Right atrium auricular region (tissue), 2 donors: ENCODE measurements at regions not wholly inside any gene's neighbourhood (a gene's known extent, or its start where the extent isn't known, plus 50 kb on each side); places are given as distances from the start of the nearest gene placed in this dataset.
"Not testable (repeated sequence)": the region's sequence is repeated elsewhere in the genome, so short reads cannot be mapped to it uniquely, and the experiment has no call there.

ENCODE experiments used
- DNase-seq: peaks from one replicate; pipeline ENCODE4 v3.0.0-alpha.2; 2019; ENCODE audit warnings: low spot score
- H3K27ac ChIP-seq, 2 donors: fragments of 200-600 bp; sonication (generic); 1 replicate in 1 of 2; 2 replicates in 1 of 2; pipeline ENCODE4 v1.5.1; 2016 to 2019
- H3K27me3 ChIP-seq, 2 donors: fragments of 200-600 bp; sonication (generic); one replicate each; pipeline versions ENCODE4 v1.5.1 to v1.6.0; 2017 to 2019
- H3K36me3 ChIP-seq: fragments of 200-600 bp; sonication (generic); one replicate; pipeline ENCODE4 v1.5.1; 2016
- H3K4me1 ChIP-seq, 2 donors: fragments of 200-600 bp; sonication (generic); one replicate each; pipeline versions ENCODE4 v1.5.1 to v1.6.0; 2017 to 2019
- H3K4me3 ChIP-seq, 2 donors: fragments of 200-600 bp; sonication (generic); 1 replicate in 1 of 2; 2 replicates in 1 of 2; pipeline ENCODE4 v1.5.1; 2017 to 2019; ENCODE audit warnings: mild to moderate bottlenecking in 1 of 2, moderate library complexity in 1 of 2
- H3K9me3 ChIP-seq, 2 donors: fragments of 200-600 bp; sonication (generic); one replicate each; pipeline ENCODE4 v1.5.1; 2019
- TF ChIP-seq, protein P1 (sequence below), 2 donors: fragments of 200-600 bp; sonication (generic); IDR thresholded peaks; one replicate each; pipeline ENCODE4 v1.5.1; 2019; ENCODE audit warnings: antibody characterized with exemption in 2 of 2

DNA sequence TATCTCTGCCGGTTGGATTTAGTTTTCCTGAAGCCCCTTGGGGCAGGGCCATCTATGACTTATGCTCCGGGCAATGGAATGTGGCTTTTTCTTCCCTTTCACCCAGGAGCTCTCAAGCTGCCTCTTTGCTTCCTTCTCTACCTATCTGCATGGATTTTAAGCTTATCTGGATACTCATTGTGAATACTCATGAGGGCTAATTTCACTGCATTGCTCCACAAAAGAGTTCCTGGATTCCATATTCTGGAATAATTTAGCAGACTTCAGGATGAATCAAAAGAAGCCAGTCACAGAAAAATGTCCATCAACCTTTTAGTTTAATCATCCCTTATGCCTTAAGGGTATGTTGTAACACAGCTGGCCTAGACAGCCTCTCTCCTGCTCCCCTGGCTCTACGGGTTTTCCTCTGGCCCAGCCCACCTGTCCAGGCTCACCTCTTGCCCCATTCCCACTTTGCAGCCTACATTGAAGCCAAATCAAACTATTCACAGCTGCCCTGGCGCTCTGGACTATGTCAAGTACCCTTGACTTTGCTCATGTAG, 122.8 kb upstream of the RMDN2 start:
- H3K27ac ChIP-seq = no peak overlapping the region
- H3K4me3 ChIP-seq = no peak overlapping the region
- no peaks in the 10 kb centered on the region for H3K4me1 ChIP-seq
- TF ChIP-seq, protein P1, sequence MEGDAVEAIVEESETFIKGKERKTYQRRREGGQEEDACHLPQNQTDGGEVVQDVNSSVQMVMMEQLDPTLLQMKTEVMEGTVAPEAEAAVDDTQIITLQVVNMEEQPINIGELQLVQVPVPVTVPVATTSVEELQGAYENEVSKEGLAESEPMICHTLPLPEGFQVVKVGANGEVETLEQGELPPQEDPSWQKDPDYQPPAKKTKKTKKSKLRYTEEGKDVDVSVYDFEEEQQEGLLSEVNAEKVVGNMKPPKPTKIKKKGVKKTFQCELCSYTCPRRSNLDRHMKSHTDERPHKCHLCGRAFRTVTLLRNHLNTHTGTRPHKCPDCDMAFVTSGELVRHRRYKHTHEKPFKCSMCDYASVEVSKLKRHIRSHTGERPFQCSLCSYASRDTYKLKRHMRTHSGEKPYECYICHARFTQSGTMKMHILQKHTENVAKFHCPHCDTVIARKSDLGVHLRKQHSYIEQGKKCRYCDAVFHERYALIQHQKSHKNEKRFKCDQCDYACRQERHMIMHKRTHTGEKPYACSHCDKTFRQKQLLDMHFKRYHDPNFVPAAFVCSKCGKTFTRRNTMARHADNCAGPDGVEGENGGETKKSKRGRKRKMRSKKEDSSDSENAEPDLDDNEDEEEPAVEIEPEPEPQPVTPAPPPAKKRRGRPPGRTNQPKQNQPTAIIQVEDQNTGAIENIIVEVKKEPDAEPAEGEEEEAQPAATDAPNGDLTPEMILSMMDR (IDR thresholded peaks at IDR 0.05) = no peak
- H3K9me3 ChIP-seq = peaks cover 0 to 6% of the 10 kb centered on the region in 2 donors
- no peak for DNase-seq
- no peaks in the 10 kb centered on the region for H3K27me3 ChIP-seq
- H3K36me3 ChIP-seq = no peaks in the 10 kb centered on the region

DNA sequence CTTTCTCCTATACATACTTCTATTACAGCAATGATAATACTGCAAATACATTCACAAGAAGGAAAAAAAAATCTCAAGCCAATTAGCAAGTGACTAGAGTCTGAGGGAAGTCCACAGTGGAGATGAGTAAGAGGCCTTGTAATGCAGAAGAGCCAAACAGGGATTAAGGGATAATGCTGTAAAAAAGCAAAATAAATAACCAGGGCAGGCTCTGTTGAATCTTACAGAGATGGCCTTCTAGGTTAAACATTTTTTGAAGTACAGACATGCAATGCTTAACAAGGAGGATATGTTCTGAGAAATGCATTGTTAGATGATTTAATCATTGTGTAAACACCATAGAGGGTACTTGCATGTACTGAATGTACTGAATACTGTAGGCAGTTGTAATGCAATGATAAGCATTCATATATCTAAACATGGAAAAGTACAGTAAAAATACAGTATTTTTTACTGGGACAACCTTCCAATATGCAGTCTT, 122.1 kb upstream of the RMDN2 start:
- Histone ChIP-seq H3K27ac (no peak overlapping the region), H3K36me3 (no peaks in the 10 kb centered on the region), H3K4me1 (no peaks in the 10 kb centered on the region), H3K27me3 (no peaks in the 10 kb centered on the region), H3K9me3 (peaks cover 0 to 6% of the 10 kb centered on the region in 2 donors), H3K4me3 (no peak overlapping the region)
- DNase-seq = no peak
- TF ChIP-seq, protein P1 (IDR thresholded peaks at IDR 0.05) = no peak

DNA sequence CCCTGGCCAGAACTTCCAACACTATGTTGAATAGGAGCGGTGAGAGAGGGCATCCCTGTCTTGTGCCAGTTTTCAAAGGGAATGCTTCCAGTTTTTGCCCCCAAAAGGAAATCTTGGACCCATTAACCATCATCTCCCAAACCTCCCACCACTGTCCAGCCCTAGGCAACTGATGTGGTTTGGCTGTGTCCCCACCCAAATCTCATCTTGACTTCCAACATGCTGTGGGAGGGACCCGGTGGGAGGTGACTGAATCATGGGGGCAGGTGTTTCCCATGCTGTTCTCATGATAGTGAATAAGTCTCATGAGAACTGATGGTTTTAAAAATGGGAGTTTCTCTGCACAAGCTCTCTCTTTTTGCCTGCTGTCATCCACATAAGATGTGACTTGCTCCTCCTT, 119.1 kb upstream of the RMDN2 start:
- H3K36me3 ChIP-seq, H3K4me3 ChIP-seq, H3K27me3 ChIP-seq, H3K27ac ChIP-seq, DNase-seq, H3K9me3 ChIP-seq: not testable (repeated sequence)
- H3K4me1 ChIP-seq = peaks cover 0 to 15% of the 10 kb centered on the region in 2 donors

DNA sequence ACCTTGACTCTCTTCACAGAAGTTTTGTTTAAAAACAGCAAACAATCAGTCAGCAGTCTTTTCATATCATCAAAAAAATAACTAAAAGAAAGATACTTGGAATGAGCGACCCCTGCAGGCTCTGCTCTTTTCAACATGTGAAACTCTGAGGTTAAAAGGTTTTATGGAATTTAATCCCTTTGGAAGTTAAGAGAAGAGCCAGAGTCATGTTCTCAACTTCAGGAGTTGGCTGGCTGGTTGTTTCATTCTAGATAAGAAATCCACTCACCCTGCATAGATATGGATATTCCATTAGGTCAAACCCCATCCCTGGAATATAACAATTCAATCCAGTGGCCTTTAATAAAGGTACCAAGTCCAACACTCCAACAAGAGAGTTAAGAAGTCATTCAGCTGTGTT, 115.6 kb upstream of the RMDN2 start:
- H3K4me1 ChIP-seq = peaks cover 0 to 15% of the 10 kb centered on the region in 2 donors
- TF ChIP-seq, protein P1 (IDR thresholded peaks at IDR 0.05) = peak; percentile 37 to 66
- peaks cover 0 to 6% of the 10 kb centered on the region in 2 donors for H3K9me3 ChIP-seq
- H3K27ac ChIP-seq = peak overlapping the region in 1 of 2 donors; percentile 35
- DNase-seq = no peak
- H3K4me3 ChIP-seq = no peak overlapping the region
- no peaks in the 10 kb centered on the region for H3K36me3 ChIP-seq
- no peaks in the 10 kb centered on the region for H3K27me3 ChIP-seq

DNA sequence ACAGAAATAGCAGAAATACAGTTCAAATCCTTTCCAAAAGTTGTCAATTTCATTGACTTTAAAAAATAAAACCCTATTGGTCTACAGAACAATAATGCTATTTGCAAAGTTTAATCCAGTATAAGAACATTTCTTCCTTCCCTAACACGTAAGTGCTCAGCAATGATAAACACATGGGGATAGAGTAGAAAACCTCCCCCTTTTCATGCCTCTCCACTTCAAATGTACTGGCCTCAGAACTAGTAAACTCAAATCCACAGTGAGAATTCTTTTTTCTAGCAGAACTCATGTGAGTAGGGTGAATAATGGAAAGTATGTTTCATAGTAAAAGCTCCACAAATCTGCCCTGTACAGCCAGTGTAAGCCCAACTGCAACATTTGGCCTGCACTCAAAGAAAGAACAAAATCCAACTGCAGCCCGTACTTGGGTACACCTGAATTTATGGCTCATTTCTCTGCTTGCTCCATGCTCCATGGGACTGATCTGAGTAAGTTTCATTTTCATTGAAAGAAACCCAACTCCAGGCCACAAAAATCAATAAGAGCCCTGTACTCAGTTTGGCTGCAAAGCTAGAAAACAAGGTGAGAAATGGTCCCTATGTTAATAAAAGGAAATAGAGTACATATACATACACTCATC, 115.0 kb upstream of the RMDN2 start:
- Histone ChIP-seq H3K36me3 (no peaks in the 10 kb centered on the region), H3K9me3 (peaks cover 0 to 6% of the 10 kb centered on the region in 2 donors), H3K27me3 (no peaks in the 10 kb centered on the region), H3K27ac (peak overlapping the region in 1 of 2 donors; percentile 35), H3K4me1 (peaks cover 0 to 15% of the 10 kb centered on the region in 2 donors), H3K4me3 (no peak overlapping the region)
- TF ChIP-seq, protein P1 (IDR thresholded peaks at IDR 0.05) = no peak
- DNase-seq = no peak

DNA sequence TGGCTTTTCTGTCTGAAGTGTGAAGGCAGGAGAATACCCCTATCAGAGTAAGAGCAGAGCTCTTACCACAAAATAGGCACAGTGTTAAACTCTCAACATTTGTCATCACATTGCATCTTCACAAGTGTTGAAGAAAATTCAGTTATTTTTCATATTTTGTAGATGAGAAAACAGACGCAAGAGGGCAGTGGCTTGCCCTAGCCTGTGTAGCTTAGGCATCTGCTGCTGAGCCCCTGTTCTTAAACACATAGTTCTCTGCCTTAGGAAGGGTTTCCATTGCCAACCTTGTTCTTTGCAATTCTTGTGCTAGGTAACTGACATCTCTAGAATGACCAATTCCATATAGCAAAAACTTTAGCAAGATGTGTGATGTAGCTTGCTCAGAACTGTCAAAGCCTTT, 112.7 kb upstream of the RMDN2 start:
- peaks cover 0 to 15% of the 10 kb centered on the region in 2 donors for H3K4me1 ChIP-seq
- no peak overlapping the region for H3K4me3 ChIP-seq
- H3K27me3 ChIP-seq = no peaks in the 10 kb centered on the region
- no peak overlapping the region for H3K27ac ChIP-seq
- TF ChIP-seq, protein P1 (IDR thresholded peaks at IDR 0.05) = no peak
- DNase-seq = no peak
- H3K9me3 ChIP-seq = no peaks in the 10 kb centered on the region
- no peaks in the 10 kb centered on the region for H3K36me3 ChIP-seq
